Stimulated activated naive CD4-positive, alpha-beta T cell treated with Interleukin-2 at 50 U/mL for 16 hours (primary cell): ENCODE measurements at regions not wholly inside any gene's neighbourhood (a gene's known extent, or its start where the extent isn't known, plus 50 kb on each side); places are given as distances from the start of the nearest gene placed in this dataset.

Source experiments
- DNase-seq: peaks from one replicate; lab custom pipeline; 2025; lab: John Stamatoyannopoulos, UW

GRCh38 chr10:2728087-2728486 lies 339.3 kb upstream of the PFKP start:
- DNase-seq: no peak

- no peak for DNase-seq
These were observed 350.8 kb upstream of the PFKP start for GRCh38 chr10:2716596-2716995.

- no peak for DNase-seq
These were observed 352.8 kb upstream of the PFKP start for GRCh38 chr10:2714597-2714996.

GRCh38 chr10:2703953-2704352 lies 363.4 kb upstream of the PFKP start:
- DNase-seq: no peak

- DNase-seq: no peak
These were observed 365.5 kb upstream of the PFKP start for GRCh38 chr10:2701802-2702201.

- no peak for DNase-seq
These were observed 366.6 kb upstream of the PFKP start for GRCh38 chr10:2700626-2701305.

- no peak for DNase-seq
These were observed 378.4 kb upstream of the PFKP start for GRCh38 chr10:2688958-2689357.

GRCh38 chr10:2686691-2687090 lies 380.7 kb upstream of the PFKP start:
- no peak for DNase-seq

GRCh38 chr10:2682491-2682890 lies 384.9 kb upstream of the PFKP start:
- DNase-seq: no peak

- no peak for DNase-seq
These were observed 385.5 kb upstream of the PFKP start for GRCh38 chr10:2681891-2682290.

- DNase-seq: no peak
These were observed 386.5 kb upstream of the PFKP start for GRCh38 chr10:2680821-2681220.

- no peak for DNase-seq
These were observed 387.7 kb upstream of the PFKP start for GRCh38 chr10:2679646-2680045.

- no peak for DNase-seq
These were observed 390.9 kb upstream of the PFKP start for GRCh38 chr10:2676455-2676854.

GRCh38 chr10:2674451-2674850 lies 392.9 kb upstream of the PFKP start:
- no peak for DNase-seq

- DNase-seq: no peak
These were observed 396.5 kb upstream of the PFKP start for GRCh38 chr10:2670864-2671263.

- no peak for DNase-seq
These were observed 401.6 kb upstream of the PFKP start for GRCh38 chr10:2665772-2666171.

GRCh38 chr10:2660276-2660675 lies 407.1 kb upstream of the PFKP start:
- DNase-seq: no peak

GRCh38 chr10:2659660-2660209 lies 407.6 kb upstream of the PFKP start:
- no peak for DNase-seq

GRCh38 chr10:2658780-2659179 lies 408.6 kb upstream of the PFKP start:
- DNase-seq: no peak

GRCh38 chr10:2650328-2650727 lies 417.0 kb upstream of the PFKP start:
- DNase-seq: no peak

GRCh38 chr10:2641028-2641427 lies 426.3 kb upstream of the PFKP start:
- no peak for DNase-seq

GRCh38 chr10:2633630-2634029 lies 433.7 kb upstream of the PFKP start:
- DNase-seq: no peak

GRCh38 chr10:2631557-2632205 lies 435.7 kb upstream of the PFKP start:
- DNase-seq: no peak

- no peak for DNase-seq
These were observed 438.6 kb upstream of the PFKP start for GRCh38 chr10:2628705-2629104.
